Testis (tissue), 2 donors: ENCODE measurements at regions not wholly inside any gene's neighbourhood (a gene's known extent, or its start where the extent isn't known, plus 50 kb on each side); places are given as distances from the start of the nearest gene placed in this dataset.
"Not testable (repeated sequence)": the region's sequence is repeated elsewhere in the genome, so short reads cannot be mapped to it uniquely, and the experiment has no call there.

Experiments used
- DNase-seq: peaks from one replicate; pipeline ENCODE4 v3.0.0-alpha.2; 2019
- H3K27ac ChIP-seq, 2 donors: fragments of 200-600 bp; sonication (generic); one replicate each; pipeline ENCODE4 v1.5.1; 2019
- H3K27me3 ChIP-seq: fragments of 200-600 bp; sonication (generic); one replicate; pipeline ENCODE4 v1.5.1; 2019
- H3K36me3 ChIP-seq: fragments of 200-600 bp; sonication (generic); one replicate; pipeline ENCODE4 v1.5.1; 2017; ENCODE audit warnings: low read depth; ENCODE audit errors: missing control alignments
- H3K4me1 ChIP-seq: fragments of 200-600 bp; sonication (generic); one replicate; pipeline ENCODE4 v1.5.1; 2019
- H3K4me3 ChIP-seq, 2 donors: fragments of 200-600 bp; sonication (generic); one replicate each; pipeline ENCODE4 v1.5.1; 2017 to 2019
- H3K9me3 ChIP-seq: fragments of 200-600 bp; sonication (generic); one replicate; pipeline ENCODE4 v1.5.1; 2017
- POLR2A ChIP-seq: fragments of 450-650 bp; IDR thresholded peaks from one replicate; pipeline ENCODE4 v1.6.1; 2017; ENCODE audit warnings: antibody characterized with exemption, mild to moderate bottlenecking, moderate library complexity
- WGBS, 2 donors: methylation state at CpG; one replicate each; pipeline ENCODE4 v1.1.5; 2018; 5-methylcytosine and 5-hydroxymethylcytosine counted together
- intact Hi-C: fragments of 100-400 bp; cut with DNase I; formaldehyde crosslinking; loops from one replicate; pipeline ENCODE4 v1.15.1; 2023; ENCODE audit warnings: low total_unique reads
- TF ChIP-seq, protein P1 (sequence below), 3 experiments: fragments of 450-650 bp in 2 of 3; fragments of 200-600 bp in 1 of 3; sonication (generic) in 1 of 3; IDR thresholded peaks; one replicate each; pipeline ENCODE4 v1.5.1; 2016 to 2019; ENCODE audit warnings: antibody characterized with exemption in 3 of 3, mild to moderate bottlenecking in 2 of 3, moderate library complexity in 1 of 3

DNA sequence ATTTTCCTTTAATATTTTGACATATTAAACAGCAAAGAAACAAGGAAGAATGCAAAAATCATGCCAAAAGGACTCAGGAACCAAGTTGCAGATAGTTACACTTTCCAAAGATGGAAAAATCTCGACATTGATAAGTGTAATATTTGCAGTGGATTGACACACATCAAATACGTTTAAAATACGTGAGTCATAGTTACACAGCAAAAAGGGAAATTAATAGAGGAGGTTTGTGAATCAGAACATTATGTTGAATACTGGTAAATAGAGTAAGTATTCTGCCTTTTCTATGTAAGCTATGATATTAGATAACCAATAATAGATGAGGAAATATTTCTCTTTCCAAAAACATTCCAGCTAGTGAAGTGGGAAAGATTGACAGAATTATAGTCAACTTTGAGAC, 1761.3 kb upstream of the IGFBP7 start:
- no peaks in the 10 kb centered on the region for H3K9me3 ChIP-seq
- H3K4me3 ChIP-seq, result no peak overlapping the region
- H3K27me3 ChIP-seq, result no peaks in the 10 kb centered on the region
- H3K36me3 ChIP-seq, result no peaks in the 10 kb centered on the region
- DNase-seq, result no peak
- H3K4me1 ChIP-seq, result no peaks in the 10 kb centered on the region
- no peak overlapping the region for H3K27ac ChIP-seq
- TF ChIP-seq, protein P1, sequence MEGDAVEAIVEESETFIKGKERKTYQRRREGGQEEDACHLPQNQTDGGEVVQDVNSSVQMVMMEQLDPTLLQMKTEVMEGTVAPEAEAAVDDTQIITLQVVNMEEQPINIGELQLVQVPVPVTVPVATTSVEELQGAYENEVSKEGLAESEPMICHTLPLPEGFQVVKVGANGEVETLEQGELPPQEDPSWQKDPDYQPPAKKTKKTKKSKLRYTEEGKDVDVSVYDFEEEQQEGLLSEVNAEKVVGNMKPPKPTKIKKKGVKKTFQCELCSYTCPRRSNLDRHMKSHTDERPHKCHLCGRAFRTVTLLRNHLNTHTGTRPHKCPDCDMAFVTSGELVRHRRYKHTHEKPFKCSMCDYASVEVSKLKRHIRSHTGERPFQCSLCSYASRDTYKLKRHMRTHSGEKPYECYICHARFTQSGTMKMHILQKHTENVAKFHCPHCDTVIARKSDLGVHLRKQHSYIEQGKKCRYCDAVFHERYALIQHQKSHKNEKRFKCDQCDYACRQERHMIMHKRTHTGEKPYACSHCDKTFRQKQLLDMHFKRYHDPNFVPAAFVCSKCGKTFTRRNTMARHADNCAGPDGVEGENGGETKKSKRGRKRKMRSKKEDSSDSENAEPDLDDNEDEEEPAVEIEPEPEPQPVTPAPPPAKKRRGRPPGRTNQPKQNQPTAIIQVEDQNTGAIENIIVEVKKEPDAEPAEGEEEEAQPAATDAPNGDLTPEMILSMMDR (IDR thresholded peaks at IDR 0.05), result no peak
- no peak for TF ChIP-seq POLR2A
- intact Hi-C loops, result no loop called here
- 91 to 92% methylated on average over 3 of the region's 3 CpGs for WGBS, 2 donors

DNA sequence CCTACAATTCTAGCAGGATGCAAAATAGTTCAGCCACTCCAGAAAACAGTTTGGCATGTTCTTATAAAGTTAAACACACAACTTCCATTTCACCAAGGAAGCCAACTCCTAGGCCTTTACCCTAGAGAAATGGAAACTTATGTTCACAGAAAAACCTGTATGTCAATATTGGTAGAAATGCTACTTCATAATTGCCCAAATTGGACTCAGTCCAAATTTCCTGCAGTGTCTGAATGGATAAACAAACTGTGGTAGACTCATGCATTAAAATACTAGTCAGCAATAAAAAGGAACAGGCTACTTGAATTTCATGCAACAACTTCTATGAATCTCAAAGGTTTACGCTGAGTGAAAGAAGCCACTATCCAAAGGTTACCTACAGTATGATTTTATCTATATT, 1738.8 kb upstream of the IGFBP7 start:
- Histone ChIP-seq H3K27ac (no peak overlapping the region), H3K4me3 (no peak overlapping the region), H3K4me1 (no peaks in the 10 kb centered on the region), H3K9me3 (no peaks in the 10 kb centered on the region), H3K36me3 (no peaks in the 10 kb centered on the region), H3K27me3 (no peaks in the 10 kb centered on the region)
- no peak for TF ChIP-seq POLR2A
- TF ChIP-seq, protein P1 (IDR thresholded peaks at IDR 0.05), result no peak
- 96 to 100% methylated on average over 1 of the region's 1 CpG for WGBS, 2 donors
- intact Hi-C loops, result no loop called here
- no peak for DNase-seq

DNA sequence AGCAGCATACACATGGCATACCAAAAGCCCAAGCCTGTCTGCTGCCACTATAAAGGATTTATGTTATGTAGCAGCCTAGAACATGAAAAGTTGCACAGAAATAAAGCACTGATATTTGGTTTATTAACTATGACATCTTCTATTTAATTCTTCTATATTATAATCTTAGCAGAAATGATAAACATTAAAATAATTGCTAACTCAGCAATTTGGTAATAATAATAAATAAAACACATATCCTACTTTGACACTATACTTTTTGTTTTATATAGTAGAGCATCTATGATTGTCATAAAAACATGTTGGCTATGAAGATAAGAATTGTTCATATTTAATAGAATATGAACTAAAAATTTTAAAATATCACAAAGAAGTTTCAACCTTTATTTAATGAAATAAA, 1733.3 kb upstream of the IGFBP7 start:
- H3K27me3 ChIP-seq, result no peaks in the 10 kb centered on the region
- no peak for DNase-seq
- H3K27ac ChIP-seq, result no peak overlapping the region
- TF ChIP-seq POLR2A, result no peak
- TF ChIP-seq, protein P1 (IDR thresholded peaks at IDR 0.05), result no peak
- no peak overlapping the region for H3K4me3 ChIP-seq
- intact Hi-C loops, result no loop called here
- no peaks in the 10 kb centered on the region for H3K4me1 ChIP-seq
- no peaks in the 10 kb centered on the region for H3K36me3 ChIP-seq
- no peaks in the 10 kb centered on the region for H3K9me3 ChIP-seq

DNA sequence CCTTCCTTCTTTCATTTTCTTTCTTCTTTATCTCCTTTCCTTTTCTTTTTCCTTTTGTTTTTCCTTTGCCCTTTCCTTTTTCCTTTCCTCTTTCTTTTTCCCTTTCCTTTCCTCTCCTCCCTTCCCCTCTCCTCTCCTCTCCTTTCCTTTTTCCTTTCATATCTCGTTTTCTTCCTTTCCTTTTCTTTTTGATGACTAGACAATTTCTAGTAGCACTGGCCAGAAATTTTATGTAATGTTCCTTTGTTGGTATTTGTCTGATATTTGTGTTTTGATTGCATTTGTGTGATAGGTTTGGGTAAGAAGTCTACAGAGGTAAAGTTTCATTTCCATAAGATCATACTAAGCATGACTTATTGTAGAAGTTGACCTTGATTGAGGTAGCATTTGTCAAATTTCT, 1722.9 kb upstream of the IGFBP7 start:
- Histone ChIP-seq H3K9me3 (no peaks in the 10 kb centered on the region), H3K4me1 (no peaks in the 10 kb centered on the region), H3K4me3 (no peak overlapping the region), H3K27me3 (no peaks in the 10 kb centered on the region), H3K36me3 (no peaks in the 10 kb centered on the region), H3K27ac (no peak overlapping the region)
- intact Hi-C loops, result no loop called here
- DNase-seq, result no peak
- no peak for TF ChIP-seq POLR2A
- TF ChIP-seq, protein P1 (IDR thresholded peaks at IDR 0.05), result no peak
- 75 to 83% methylated on average over 1 of the region's 1 CpG for WGBS, 2 donors

DNA sequence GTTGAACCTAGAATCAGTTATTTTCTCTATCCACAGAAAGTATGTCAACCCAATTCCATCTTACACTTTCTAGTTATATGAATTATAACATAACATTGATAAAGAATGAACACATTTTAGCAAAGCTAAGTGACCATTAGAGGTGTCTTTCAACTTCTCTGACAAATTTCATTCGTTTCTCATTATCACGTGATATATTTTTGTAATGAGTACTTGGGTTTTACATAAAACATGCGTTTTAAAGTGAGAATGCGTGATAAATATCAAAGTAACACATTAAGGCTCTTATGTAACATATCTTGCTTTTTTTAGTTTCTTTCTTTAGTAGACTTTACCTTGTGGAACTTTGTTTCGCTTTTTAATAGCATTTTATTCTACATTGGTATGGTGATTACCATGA, 1715.1 kb upstream of the IGFBP7 start:
- H3K4me3 ChIP-seq, result no peak overlapping the region
- 81 to 88% methylated on average over 5 of the region's 5 CpGs for WGBS, 2 donors
- no peaks in the 10 kb centered on the region for H3K27me3 ChIP-seq
- H3K9me3 ChIP-seq, result no peaks in the 10 kb centered on the region
- DNase-seq, result no peak
- TF ChIP-seq POLR2A, result no peak
- TF ChIP-seq, protein P1 (IDR thresholded peaks at IDR 0.05), result no peak
- no peak overlapping the region for H3K27ac ChIP-seq
- no peaks in the 10 kb centered on the region for H3K36me3 ChIP-seq
- intact Hi-C loops, result no loop called here
- no peaks in the 10 kb centered on the region for H3K4me1 ChIP-seq

DNA sequence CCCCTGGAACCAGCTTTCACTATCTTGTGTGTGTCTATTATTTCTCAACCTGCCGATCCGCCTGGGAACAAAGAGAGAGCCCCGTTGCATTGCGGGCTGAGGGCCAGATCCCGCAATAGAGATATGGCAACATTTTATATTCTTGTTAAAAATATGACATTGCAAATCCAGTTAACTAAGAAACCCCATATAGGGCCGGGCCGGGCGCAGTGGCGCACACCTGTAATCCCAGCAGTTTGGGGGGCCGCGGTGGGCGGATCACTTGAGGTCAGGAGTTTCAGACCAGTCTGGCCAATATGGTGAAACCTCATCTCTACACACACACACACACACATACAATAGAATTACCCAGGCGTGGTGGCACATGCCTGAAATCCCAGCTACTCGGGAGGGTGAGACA, 1708.4 kb upstream of the IGFBP7 start:
- H3K4me3 ChIP-seq, intact Hi-C loops, H3K27ac ChIP-seq, H3K4me1 ChIP-seq, H3K27me3 ChIP-seq, H3K36me3 ChIP-seq, H3K9me3 ChIP-seq, DNase-seq: not testable (repeated sequence)
- 79 to 86% methylated on average over 14 of the region's 14 CpGs for WGBS, 2 donors
